Neural cell (in vitro differentiated cells): ENCODE measurements at regions not wholly inside any gene's neighbourhood (a gene's known extent, or its start where the extent isn't known, plus 50 kb on each side); places are given as distances from the start of the nearest gene placed in this dataset.

Source experiments
- H2AFZ ChIP-seq: fragments of 200-600, 300-800 bp; sonication (generic), shearing (Covaris generic); 2 replicates; pipeline ENCODE4 v1.6.0; 2014; ENCODE audit warnings: low read depth, mild to moderate bottlenecking, antibody characterized with exemption, low read length, moderate library complexity
- H3F3A ChIP-seq: fragments of 200-600 bp; shearing (Covaris generic); 2 replicates; pipeline ENCODE4 v1.6.1; 2016; ENCODE audit warnings: mild to moderate bottlenecking, moderate library complexity, mixed read lengths, antibody characterized with exemption, low read length; ENCODE audit not compliant: insufficient read depth, poor library complexity, severe bottlenecking
- H3K27ac ChIP-seq: fragments of 200-600, 300-800 bp; sonication (generic), shearing (Covaris generic); 2 replicates; pipeline ENCODE4 v1.5.1; 2014; ENCODE audit warnings: mild to moderate bottlenecking, low read length, moderate library complexity
- H3K27me3 ChIP-seq: fragments of 300-800, 200-600 bp; sonication (generic), shearing (Covaris generic); 2 replicates; pipeline ENCODE4 v1.6.0; 2014; ENCODE audit warnings: mild to moderate bottlenecking, low read depth, low read length, moderate library complexity; ENCODE audit not compliant: insufficient read depth
- H3K36me3 ChIP-seq: fragments of 300-800, 200-600 bp; sonication (generic), shearing (Covaris generic); 2 replicates; pipeline ENCODE4 v1.5.1; 2014; ENCODE audit warnings: mild to moderate bottlenecking, antibody characterized with exemption, low read length, moderate library complexity; ENCODE audit not compliant: insufficient read depth
- H3K4me2 ChIP-seq: fragments of 300-800, 200-600 bp; sonication (generic), shearing (Covaris generic); 2 replicates; pipeline ENCODE4 v1.6.0; 2014; ENCODE audit warnings: mild to moderate bottlenecking, low read length
- H3K4me3 ChIP-seq: fragments of 300-800, 200-600 bp; sonication (generic), shearing (Covaris generic); 2 replicates; pipeline ENCODE4 v1.5.1; 2014; ENCODE audit warnings: mild to moderate bottlenecking, low read length, moderate library complexity
- H3K79me2 ChIP-seq: fragments of 200-600 bp; shearing (Covaris generic); replicated peaks from 2 replicates; pipeline ENCODE4 v1.6.0; 2014; ENCODE audit warnings: mild to moderate bottlenecking, low read length, moderate library complexity; ENCODE audit not compliant: insufficient read depth
- H3K9ac ChIP-seq: fragments of 300-800, 200-600 bp; sonication (generic), shearing (Covaris generic); 2 replicates; pipeline ENCODE4 v1.6.1; 2016; ENCODE audit warnings: mild to moderate bottlenecking, low read length, mixed read lengths
- H3K9me2 ChIP-seq: fragments of 200-600 bp; shearing (Covaris generic); 2 replicates; pipeline ENCODE4 v1.6.1; 2016; ENCODE audit warnings: mild to moderate bottlenecking, low read length, mixed read lengths; ENCODE audit not compliant: insufficient read depth
- H3K9me3 ChIP-seq: fragments of 200-600, 300-800 bp; sonication (generic), shearing (Covaris generic); 2 replicates; pipeline ENCODE4 v1.6.1; 2016; ENCODE audit warnings: mild to moderate bottlenecking, mixed run types, low read length, moderate library complexity, mixed read lengths
- H4K20me1 ChIP-seq: fragments of 200-600 bp; shearing (Covaris generic); 2 replicates; pipeline ENCODE4 v1.6.1; 2016; ENCODE audit warnings: mild to moderate bottlenecking, mixed run types; ENCODE audit not compliant: insufficient read depth
- EP300 ChIP-seq: fragments of 450-650 bp; conservative IDR thresholded peaks from 2 replicates; pipeline ENCODE4 v1.6.1; 2014; ENCODE audit warnings: antibody characterized with exemption, mild to moderate bottlenecking, moderate library complexity; ENCODE audit not compliant: poor library complexity, severe bottlenecking
- EZH2 ChIP-seq: fragments of 200-600, 300-800 bp; shearing (Covaris generic), sonication (generic); IDR thresholded peaks from 2 replicates; pipeline ENCODE4 v1.6.1; 2014; ENCODE audit warnings: antibody characterized with exemption, low read length, borderline replicate concordance, mild to moderate bottlenecking; ENCODE audit not compliant: insufficient read depth, poor library complexity, severe bottlenecking
- MXI1 ChIP-seq: fragments of 450-650 bp; conservative IDR thresholded peaks from 2 replicates; pipeline ENCODE4 v1.6.1; 2014; ENCODE audit warnings: antibody characterized with exemption, mild to moderate bottlenecking; ENCODE audit not compliant: poor library complexity, severe bottlenecking
- POLR2AphosphoS5 ChIP-seq: IDR thresholded peaks from 2 replicates; pipeline ENCODE4 v1.6.1; 2012
- RAD21 ChIP-seq: fragments of 450-650 bp; conservative IDR thresholded peaks from 2 replicates; pipeline ENCODE4 v1.6.1; 2014; ENCODE audit warnings: antibody characterized with exemption, mild to moderate bottlenecking, moderate library complexity
- REST ChIP-seq: IDR thresholded peaks from 2 replicates; pipeline ENCODE4 v1.6.1; 2012; ENCODE audit warnings: borderline replicate concordance
- SMC3 ChIP-seq: fragments of 450-650 bp; conservative IDR thresholded peaks from 2 replicates; pipeline ENCODE4 v1.6.1; 2014; ENCODE audit warnings: antibody characterized with exemption, mild to moderate bottlenecking, moderate library complexity; ENCODE audit not compliant: poor library complexity
- TAF1 ChIP-seq: IDR thresholded peaks from 2 replicates; pipeline ENCODE4 v1.6.1; 2012; ENCODE audit warnings: low read depth
- TF ChIP-seq, protein P1 (sequence below): fragments of 450-650 bp; IDR thresholded peaks from 2 replicates; pipeline ENCODE4 v1.5.1; 2014; ENCODE audit warnings: antibody characterized with exemption, mild to moderate bottlenecking, moderate library complexity; ENCODE audit not compliant: poor library complexity, severe bottlenecking

GRCh38 chr18:59813942-59814341 is 85.9 kb upstream of the PMAIP1 start:
- Histone ChIP-seq H3K79me2 (no peaks in the 10 kb centered on the region), H3F3A (no peaks in the 10 kb centered on the region), H3K36me3 (no peaks in the 10 kb centered on the region), H3K4me2 (no peak overlapping the region), H3K27ac (no peak overlapping the region), H3K9me2 (no peaks in the 10 kb centered on the region), H4K20me1 (no peaks in the 10 kb centered on the region), H2AFZ (no peak overlapping the region), H3K9ac (no peak overlapping the region), H3K27me3 (no peaks in the 10 kb centered on the region), H3K4me3 (no peak overlapping the region), H3K9me3 (no peaks in the 10 kb centered on the region)
- TF ChIP-seq EZH2 (no peak), REST (no peak), POLR2AphosphoS5 (no peak), TAF1 (no peak), SMC3 (no peak), EP300 (no peak), RAD21 (no peak), MXI1 (no peak)
- TF ChIP-seq, protein P1, sequence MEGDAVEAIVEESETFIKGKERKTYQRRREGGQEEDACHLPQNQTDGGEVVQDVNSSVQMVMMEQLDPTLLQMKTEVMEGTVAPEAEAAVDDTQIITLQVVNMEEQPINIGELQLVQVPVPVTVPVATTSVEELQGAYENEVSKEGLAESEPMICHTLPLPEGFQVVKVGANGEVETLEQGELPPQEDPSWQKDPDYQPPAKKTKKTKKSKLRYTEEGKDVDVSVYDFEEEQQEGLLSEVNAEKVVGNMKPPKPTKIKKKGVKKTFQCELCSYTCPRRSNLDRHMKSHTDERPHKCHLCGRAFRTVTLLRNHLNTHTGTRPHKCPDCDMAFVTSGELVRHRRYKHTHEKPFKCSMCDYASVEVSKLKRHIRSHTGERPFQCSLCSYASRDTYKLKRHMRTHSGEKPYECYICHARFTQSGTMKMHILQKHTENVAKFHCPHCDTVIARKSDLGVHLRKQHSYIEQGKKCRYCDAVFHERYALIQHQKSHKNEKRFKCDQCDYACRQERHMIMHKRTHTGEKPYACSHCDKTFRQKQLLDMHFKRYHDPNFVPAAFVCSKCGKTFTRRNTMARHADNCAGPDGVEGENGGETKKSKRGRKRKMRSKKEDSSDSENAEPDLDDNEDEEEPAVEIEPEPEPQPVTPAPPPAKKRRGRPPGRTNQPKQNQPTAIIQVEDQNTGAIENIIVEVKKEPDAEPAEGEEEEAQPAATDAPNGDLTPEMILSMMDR: no peak

- Histone ChIP-seq H3K79me2 (no peaks in the 10 kb centered on the region), H3K27ac (no peak overlapping the region), H3K36me3 (no peaks in the 10 kb centered on the region), H3K4me2 (no peak overlapping the region), H3K4me3 (no peak overlapping the region), H3K9me3 (no peaks in the 10 kb centered on the region), H3K9me2 (no peaks in the 10 kb centered on the region), H3F3A (no peaks in the 10 kb centered on the region), H4K20me1 (no peaks in the 10 kb centered on the region), H3K9ac (no peak overlapping the region), H3K27me3 (no peaks in the 10 kb centered on the region), H2AFZ (no peak overlapping the region)
- TF ChIP-seq MXI1: no peak
- TF ChIP-seq TAF1: no peak
- TF ChIP-seq POLR2AphosphoS5: no peak
- no peak for TF ChIP-seq EZH2
- TF ChIP-seq EP300: no peak
Observed at GRCh38 chr18:59810735-59811520, 88.9 kb upstream of the PMAIP1 start.
